ENCODE measurements at regions not wholly inside any gene's neighbourhood (a gene's known extent, or its start where the extent isn't known, plus 50 kb on each side); places are given as distances from the start of the nearest gene placed in this dataset.

DNA sequence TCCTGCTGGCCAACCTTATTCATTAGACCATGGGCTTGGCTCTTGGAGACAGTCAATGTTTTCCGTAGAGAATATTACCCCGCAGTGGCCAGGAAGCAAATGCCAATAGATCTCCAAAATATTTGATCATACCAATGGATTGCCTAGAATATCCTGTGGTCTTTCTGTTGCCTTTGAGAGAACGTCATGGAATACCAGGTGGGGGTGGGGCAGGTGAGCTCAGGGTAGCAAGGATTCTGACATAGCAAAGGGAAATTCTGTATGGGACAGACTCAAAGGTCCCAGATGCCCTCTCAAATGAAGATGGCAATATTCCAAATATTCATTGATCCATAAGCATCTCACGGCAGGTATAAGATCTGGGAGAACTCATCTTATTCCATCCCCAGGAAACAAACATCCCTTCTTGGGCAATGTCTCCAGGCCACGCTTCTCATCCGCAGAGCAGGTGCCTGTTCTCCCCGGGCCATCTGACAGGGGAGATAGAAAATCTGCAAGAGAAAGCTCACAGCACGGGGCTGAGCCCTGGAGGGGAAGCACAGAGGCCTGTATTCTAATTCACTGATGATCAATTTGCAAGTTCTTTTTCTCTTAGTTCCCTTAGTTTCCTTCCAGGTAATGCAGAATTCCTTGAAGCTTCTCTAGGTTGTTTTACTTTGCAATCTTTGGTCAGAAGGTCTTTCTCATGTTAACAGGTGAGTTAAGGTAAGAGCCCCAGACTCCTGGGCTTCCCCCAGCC is 69.6 kb upstream of the TSHZ3 start:
- H3K36me3 ChIP-seq (ENCODE audit: control insufficient read depth in 4 of 4, insufficient read depth in 3 of 4, low read depth in 1 of 4, low read length in 3 of 4): no peaks in the 10 kb centered on the region
- peaks cover 0 to 1% (median 0%) of the 10 kb centered on the region in 4 donors for H3K9me3 ChIP-seq (ENCODE audit: control insufficient read depth in 4 of 4, low read length in 3 of 4)
- TF ChIP-seq RXRA (IDR thresholded peaks at IDR 0.05) (no peak), FOXA2 (IDR thresholded peaks at IDR 0.05) (no peak), GABPA (IDR thresholded peaks at IDR 0.05 in 1 of 2, conservative IDR thresholded peaks at IDR 0.05 in 1 of 2) (no peak), SP1 (IDR thresholded peaks at IDR 0.05) (no peak), YY1 (IDR thresholded peaks at IDR 0.05) (no peak), ZBTB33 (IDR thresholded peaks at IDR 0.05) (no peak), HNF4A (conservative IDR thresholded peaks at IDR 0.05) (no peak), NR2F2 (IDR thresholded peaks at IDR 0.05) (no peak), EGR1 (IDR thresholded peaks at IDR 0.05; ENCODE audit: low read depth in 2 of 2) (no peak), HNF4G (IDR thresholded peaks at IDR 0.05) (no peak), RAD21 (IDR thresholded peaks at IDR 0.05) (no peak), TAF1 (conservative IDR thresholded peaks at IDR 0.05) (no peak)
- TF ChIP-seq, protein P1, sequence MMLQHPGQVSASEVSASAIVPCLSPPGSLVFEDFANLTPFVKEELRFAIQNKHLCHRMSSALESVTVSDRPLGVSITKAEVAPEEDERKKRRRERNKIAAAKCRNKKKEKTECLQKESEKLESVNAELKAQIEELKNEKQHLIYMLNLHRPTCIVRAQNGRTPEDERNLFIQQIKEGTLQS (IDR thresholded peaks at IDR 0.05): no peak
- TF ChIP-seq, protein P2, sequence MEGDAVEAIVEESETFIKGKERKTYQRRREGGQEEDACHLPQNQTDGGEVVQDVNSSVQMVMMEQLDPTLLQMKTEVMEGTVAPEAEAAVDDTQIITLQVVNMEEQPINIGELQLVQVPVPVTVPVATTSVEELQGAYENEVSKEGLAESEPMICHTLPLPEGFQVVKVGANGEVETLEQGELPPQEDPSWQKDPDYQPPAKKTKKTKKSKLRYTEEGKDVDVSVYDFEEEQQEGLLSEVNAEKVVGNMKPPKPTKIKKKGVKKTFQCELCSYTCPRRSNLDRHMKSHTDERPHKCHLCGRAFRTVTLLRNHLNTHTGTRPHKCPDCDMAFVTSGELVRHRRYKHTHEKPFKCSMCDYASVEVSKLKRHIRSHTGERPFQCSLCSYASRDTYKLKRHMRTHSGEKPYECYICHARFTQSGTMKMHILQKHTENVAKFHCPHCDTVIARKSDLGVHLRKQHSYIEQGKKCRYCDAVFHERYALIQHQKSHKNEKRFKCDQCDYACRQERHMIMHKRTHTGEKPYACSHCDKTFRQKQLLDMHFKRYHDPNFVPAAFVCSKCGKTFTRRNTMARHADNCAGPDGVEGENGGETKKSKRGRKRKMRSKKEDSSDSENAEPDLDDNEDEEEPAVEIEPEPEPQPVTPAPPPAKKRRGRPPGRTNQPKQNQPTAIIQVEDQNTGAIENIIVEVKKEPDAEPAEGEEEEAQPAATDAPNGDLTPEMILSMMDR (IDR thresholded peaks at IDR 0.05; ENCODE audit: low read depth, low read length, missing input control): no peak
- peaks cover 2 to 4% (median 3%) of the 10 kb centered on the region in 4 donors for H3K27me3 ChIP-seq (ENCODE audit: control insufficient read depth in 4 of 4, insufficient read depth in 4 of 4, low read length in 3 of 4)
- 38% methylated on average over 8 of the region's 8 CpGs for WGBS
- H3K27ac ChIP-seq (ENCODE audit: low read depth in 1 of 2, low read length in 2 of 2): no peak overlapping the region
- H3K4me1 ChIP-seq (ENCODE audit: control insufficient read depth in 4 of 4, insufficient read depth in 4 of 4, low read length in 3 of 4): no peaks in the 10 kb centered on the region
- H3K4me3 ChIP-seq (ENCODE audit: low read depth in 1 of 3, low read length in 3 of 3): no peak overlapping the region
- DNase-seq (ENCODE audit: low spot score): no peak
- no peak overlapping the region for H3K9ac ChIP-seq (ENCODE audit: low read depth in 1 of 2, low read length in 2 of 2)

- H3K9ac ChIP-seq (ENCODE audit: low read depth in 1 of 2, low read length in 2 of 2): no peak overlapping the region
- H3K4me1 ChIP-seq (ENCODE audit: control insufficient read depth in 4 of 4, insufficient read depth in 4 of 4, low read length in 3 of 4): no peaks in the 10 kb centered on the region
- no peak overlapping the region for H3K4me3 ChIP-seq (ENCODE audit: low read depth in 1 of 3, low read length in 3 of 3)
- no peaks in the 10 kb centered on the region for H3K36me3 ChIP-seq (ENCODE audit: control insufficient read depth in 4 of 4, insufficient read depth in 3 of 4, low read depth in 1 of 4, low read length in 3 of 4)
- H3K27ac ChIP-seq (ENCODE audit: low read depth in 1 of 2, low read length in 2 of 2): no peak overlapping the region
- peaks cover 2 to 4% (median 3%) of the 10 kb centered on the region in 4 donors for H3K27me3 ChIP-seq (ENCODE audit: control insufficient read depth in 4 of 4, insufficient read depth in 4 of 4, low read length in 3 of 4)
- WGBS: 65% methylated on average over 11 of the region's 11 CpGs
- no peak for DNase-seq (ENCODE audit: low spot score)
- TF ChIP-seq HNF4G (IDR thresholded peaks at IDR 0.05): no peak
- no peak for TF ChIP-seq YY1 (IDR thresholded peaks at IDR 0.05)
- H3K9me3 ChIP-seq (ENCODE audit: control insufficient read depth in 4 of 4, low read length in 3 of 4): peaks cover 0 to 1% (median 0%) of the 10 kb centered on the region in 4 donors
Measured at GRCh38 chr19:31419871-31420445, 70.7 kb upstream of the TSHZ3 start.
